Tibial nerve (tissue), 4 donors: ENCODE measurements at regions not wholly inside any gene's neighbourhood (a gene's known extent, or its start where the extent isn't known, plus 50 kb on each side); places are given as distances from the start of the nearest gene placed in this dataset.

Experiments used
- DNase-seq, 2 donors: peaks; one replicate each; pipeline ENCODE4 v3.0.0-alpha.2; 2019; ENCODE audit warnings: low spot score in 2 of 2
- H3K27ac ChIP-seq, 4 donors: fragments of 200-600 bp; sonication (generic) in 3 of 4; one replicate each; pipeline ENCODE4 v1.5.1; 2017 to 2019; ENCODE audit warnings: mild to moderate bottlenecking in 1 of 4
- H3K27me3 ChIP-seq, 2 donors: fragments of 200-600 bp; sonication (generic) in 1 of 2; one replicate each; pipeline versions ENCODE4 v1.5.1 to v1.6.0; 2017 to 2019
- H3K36me3 ChIP-seq, 3 donors: fragments of 200-600 bp; sonication (generic); one replicate each; pipeline ENCODE4 v1.5.1; 2018 to 2019
- H3K4me1 ChIP-seq, 4 donors: fragments of 200-600 bp; sonication (generic) in 3 of 4; one replicate each; pipeline ENCODE4 v1.5.1; 2017 to 2019
- H3K4me3 ChIP-seq, 4 donors: fragments of 200-600 bp; sonication (generic) in 3 of 4; one replicate each; pipeline ENCODE4 v1.5.1; 2017 to 2019; ENCODE audit warnings: mild to moderate bottlenecking in 1 of 4, moderate library complexity in 1 of 4
- H3K9me3 ChIP-seq, 4 donors: fragments of 200-600 bp; sonication (generic) in 3 of 4; one replicate each; pipeline ENCODE4 v1.5.1; 2017 to 2019
- CTCF ChIP-seq, 5 experiments: fragments of 200-600 bp in 3 of 5; fragments of 450-650 bp in 2 of 5; sonication (generic) in 3 of 5; IDR thresholded peaks; one replicate each; pipeline ENCODE4 v1.5.1; 2016 to 2019; ENCODE audit warnings: antibody characterized with exemption in 5 of 5, mild to moderate bottlenecking in 3 of 5, moderate library complexity in 2 of 5
- EP300 ChIP-seq, 2 donors: sonication (generic); formaldehyde crosslinking; IDR thresholded peaks; one replicate each; pipeline ENCODE4 v1.6.1; 2017; ENCODE audit warnings: antibody characterized with exemption in 2 of 2, mild to moderate bottlenecking in 1 of 2
- POLR2A ChIP-seq, 2 donors: fragments of 450-650 bp; IDR thresholded peaks; one replicate each; pipeline ENCODE4 v1.6.1; 2017; ENCODE audit warnings: antibody characterized with exemption in 2 of 2, mild to moderate bottlenecking in 2 of 2, moderate library complexity in 2 of 2
- WGBS, 2 donors: methylation state at CpG; one replicate each; pipeline ENCODE4 v1.1.5; 2018; 5-methylcytosine and 5-hydroxymethylcytosine counted together

GRCh38 chr2:226213717-226214116, 585.9 kb downstream of the IRS1 start:
- H3K4me3 ChIP-seq: no peak overlapping the region
- TF ChIP-seq CTCF (IDR thresholded peaks at IDR 0.05) (no peak), EP300 (IDR thresholded peaks at IDR 0.05) (no peak), POLR2A (IDR thresholded peaks at IDR 0.05) (no peak)
- WGBS, 2 donors: 40 to 44% methylated on average over 4 of the region's 4 CpGs

GRCh38 chr2:226211439-226211838, 588.2 kb downstream of the IRS1 start:
- Histone ChIP-seq H3K27ac (no peak overlapping the region), H3K4me3 (no peak overlapping the region), H3K27me3 (no peaks in the 10 kb centered on the region), H3K9me3 (no peaks in the 10 kb centered on the region), H3K36me3 (no peaks in the 10 kb centered on the region), H3K4me1 (peaks cover 0 to 19% (median 0%) of the 10 kb centered on the region in 4 donors)
- WGBS, 2 donors: 20 to 33% methylated on average over 1 of the region's 1 CpG
- TF ChIP-seq EP300 (IDR thresholded peaks at IDR 0.05) (no peak), CTCF (IDR thresholded peaks at IDR 0.05) (no peak)
- DNase-seq: no peak

More at GRCh38 chr2:226213717-226214116, 585.9 kb downstream of the IRS1 start:
- no peak for DNase-seq
- Histone ChIP-seq H3K4me1 (peaks cover 0 to 19% (median 0%) of the 10 kb centered on the region in 4 donors), H3K27me3 (no peaks in the 10 kb centered on the region), H3K9me3 (no peaks in the 10 kb centered on the region), H3K27ac (no peak overlapping the region), H3K36me3 (no peaks in the 10 kb centered on the region)

- Histone ChIP-seq H3K36me3 (no peaks in the 10 kb centered on the region), H3K4me1 (peaks cover 0 to 16% (median 0%) of the 10 kb centered on the region in 4 donors), H3K4me3 (no peak overlapping the region), H3K27ac (no peak overlapping the region), H3K27me3 (no peaks in the 10 kb centered on the region), H3K9me3 (no peaks in the 10 kb centered on the region)
- WGBS, 2 donors: 76 to 87% methylated on average over 2 of the region's 2 CpGs
- no peak for TF ChIP-seq POLR2A (IDR thresholded peaks at IDR 0.05)
- no peak for TF ChIP-seq CTCF (IDR thresholded peaks at IDR 0.05)
- TF ChIP-seq EP300 (IDR thresholded peaks at IDR 0.05): no peak
- no peak for DNase-seq
These were observed 590.9 kb downstream of the IRS1 start for GRCh38 chr2:226208726-226209125.

- H3K36me3 ChIP-seq: no peaks in the 10 kb centered on the region
- H3K9me3 ChIP-seq: no peaks in the 10 kb centered on the region
- WGBS, 2 donors: 83 to 89% methylated on average over 5 of the region's 5 CpGs
- TF ChIP-seq CTCF (IDR thresholded peaks at IDR 0.05) (no peak), POLR2A (IDR thresholded peaks at IDR 0.05) (no peak), EP300 (IDR thresholded peaks at IDR 0.05) (no peak)
- H3K4me3 ChIP-seq: no peak overlapping the region
- no peak overlapping the region for H3K27ac ChIP-seq
- no peaks in the 10 kb centered on the region for H3K27me3 ChIP-seq
- no peak for DNase-seq
- peaks cover 0 to 14% (median 0%) of the 10 kb centered on the region in 4 donors for H3K4me1 ChIP-seq
These were observed 591.9 kb downstream of the IRS1 start for GRCh38 chr2:226207671-226208070.

GRCh38 chr2:226199555-226199954, 600.1 kb downstream of the IRS1 start:
- H3K27me3 ChIP-seq: no peaks in the 10 kb centered on the region
- no peak overlapping the region for H3K4me3 ChIP-seq
- H3K9me3 ChIP-seq: no peaks in the 10 kb centered on the region
- H3K27ac ChIP-seq: no peak overlapping the region
- no peak for TF ChIP-seq POLR2A (IDR thresholded peaks at IDR 0.05)
- no peak for TF ChIP-seq EP300 (IDR thresholded peaks at IDR 0.05)
- no peak for TF ChIP-seq CTCF (IDR thresholded peaks at IDR 0.05)
- WGBS, 2 donors: 86 to 92% methylated on average over 2 of the region's 2 CpGs
- no peaks in the 10 kb centered on the region for H3K4me1 ChIP-seq
- no peaks in the 10 kb centered on the region for H3K36me3 ChIP-seq
- DNase-seq: no peak
